Ovary (tissue), 7 donors: ENCODE measurements at regions not wholly inside any gene's neighbourhood (a gene's known extent, or its start where the extent isn't known, plus 50 kb on each side); places are given as distances from the start of the nearest gene placed in this dataset.

Experiments
- DNase-seq, 5 donors: peaks; one replicate each; pipeline ENCODE4 v3.0.0-alpha.2; 2019 to 2020
- H3K27ac ChIP-seq, 2 donors: fragments of 200-600 bp; one replicate each; pipeline versions ENCODE4 v1.5.1 to v1.8.0; 2019 to 2022
- H3K27me3 ChIP-seq: fragments of 200-600 bp; one replicate; pipeline ENCODE4 v1.8.0; 2022
- H3K36me3 ChIP-seq: fragments of 200-600 bp; sonication (generic); one replicate; pipeline ENCODE4 v1.5.1; 2019
- H3K4me1 ChIP-seq: one replicate; pipeline ENCODE4 v1.8.1; 2013; ENCODE audit warnings: mild to moderate bottlenecking, moderate library complexity; ENCODE audit not compliant: insufficient read depth
- H3K4me3 ChIP-seq: fragments of 200-600 bp; sonication (generic); one replicate; pipeline ENCODE4 v1.5.1; 2017
- H3K9me3 ChIP-seq, 2 donors: fragments of 200-600 bp in 1 of 2; sonication (generic) in 1 of 2; one replicate each; pipeline versions ENCODE4 v1.5.1 to v1.8.1; 2013 to 2019; ENCODE audit warnings: mild to moderate bottlenecking in 1 of 2, moderate library complexity in 1 of 2
- EP300 ChIP-seq: sonication (generic); formaldehyde crosslinking; IDR thresholded peaks from one replicate; pipeline ENCODE4 v1.6.1; 2017; ENCODE audit warnings: antibody characterized with exemption
- POLR2A ChIP-seq: fragments of 450-650 bp; IDR thresholded peaks from one replicate; pipeline ENCODE4 v1.6.1; 2017; ENCODE audit warnings: antibody characterized with exemption, mild to moderate bottlenecking, moderate library complexity
- WGBS, 3 donors: extraction: QIAGEN DNeasy Blood & Tissue Kit in 1 of 3; methylation state at CpG; one replicate each; pipeline versions ENCODE4 v1.1.5 to v1.1.7; 2013 to 2017; 5-methylcytosine and 5-hydroxymethylcytosine counted together
- intact Hi-C, 4 donors: fragments of 100-400 bp; cut with DNase I; formaldehyde crosslinking; loops; one replicate each; pipeline versions ENCODE4 v1.11.0 to v1.15.1; 2022 to 2023
- TF ChIP-seq, protein P1 (sequence below), 3 donors: fragments of 450-650 bp in 2 of 3; fragments of 200-600 bp in 1 of 3; IDR thresholded peaks; one replicate each; pipeline versions ENCODE4 v1.5.1 to v1.8.0; 2016 to 2022; ENCODE audit warnings: antibody characterized with exemption in 3 of 3, mild to moderate bottlenecking in 1 of 3
- donor health status: DM: no; HTN: no; CAD: no; lungs with moderate emphysema.
- donor health status: DM: no; HTN: no; CAD: no.
- donor health status: Bipolar disorder and iron deficiency.
- donor health status: DM: no; HTN: no; CAD: no.
- donor health status: DM: yes; HTN: yes; CAD: no.

DNA sequence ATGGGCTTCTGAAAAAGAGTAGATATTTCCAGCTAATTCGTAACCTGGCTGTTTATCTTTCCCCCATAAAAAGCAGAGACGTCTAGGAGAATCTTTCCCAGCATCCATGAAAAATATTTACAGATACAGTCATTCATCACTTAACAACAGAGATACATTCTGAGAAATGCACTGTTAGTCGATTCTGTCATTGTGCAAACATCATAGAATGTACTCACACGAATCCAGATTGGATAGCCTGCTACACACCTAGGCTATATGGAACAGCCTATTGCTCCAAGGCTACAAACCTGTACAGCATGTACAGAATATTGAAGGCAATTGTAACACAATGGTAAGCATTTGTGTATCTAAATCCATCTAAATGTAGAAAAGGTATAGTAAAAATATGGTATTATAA lies 530.2 kb upstream of the NBEA start:
- intact Hi-C loops = no loop called here
- Histone ChIP-seq H3K4me1 (no peaks in the 10 kb centered on the region), H3K4me3 (no peak overlapping the region), H3K27ac (no peak overlapping the region), H3K36me3 (no peaks in the 10 kb centered on the region), H3K9me3 (no peaks in the 10 kb centered on the region), H3K27me3 (no peaks in the 10 kb centered on the region)
- DNase-seq = no peak
- TF ChIP-seq EP300 (no peak), POLR2A (no peak)
- TF ChIP-seq, protein P1, sequence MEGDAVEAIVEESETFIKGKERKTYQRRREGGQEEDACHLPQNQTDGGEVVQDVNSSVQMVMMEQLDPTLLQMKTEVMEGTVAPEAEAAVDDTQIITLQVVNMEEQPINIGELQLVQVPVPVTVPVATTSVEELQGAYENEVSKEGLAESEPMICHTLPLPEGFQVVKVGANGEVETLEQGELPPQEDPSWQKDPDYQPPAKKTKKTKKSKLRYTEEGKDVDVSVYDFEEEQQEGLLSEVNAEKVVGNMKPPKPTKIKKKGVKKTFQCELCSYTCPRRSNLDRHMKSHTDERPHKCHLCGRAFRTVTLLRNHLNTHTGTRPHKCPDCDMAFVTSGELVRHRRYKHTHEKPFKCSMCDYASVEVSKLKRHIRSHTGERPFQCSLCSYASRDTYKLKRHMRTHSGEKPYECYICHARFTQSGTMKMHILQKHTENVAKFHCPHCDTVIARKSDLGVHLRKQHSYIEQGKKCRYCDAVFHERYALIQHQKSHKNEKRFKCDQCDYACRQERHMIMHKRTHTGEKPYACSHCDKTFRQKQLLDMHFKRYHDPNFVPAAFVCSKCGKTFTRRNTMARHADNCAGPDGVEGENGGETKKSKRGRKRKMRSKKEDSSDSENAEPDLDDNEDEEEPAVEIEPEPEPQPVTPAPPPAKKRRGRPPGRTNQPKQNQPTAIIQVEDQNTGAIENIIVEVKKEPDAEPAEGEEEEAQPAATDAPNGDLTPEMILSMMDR (IDR thresholded peaks at IDR 0.05) = no peak
- WGBS, 3 donors = 61 to 72% (median 71%) methylated on average over 4 of the region's 4 CpGs

DNA sequence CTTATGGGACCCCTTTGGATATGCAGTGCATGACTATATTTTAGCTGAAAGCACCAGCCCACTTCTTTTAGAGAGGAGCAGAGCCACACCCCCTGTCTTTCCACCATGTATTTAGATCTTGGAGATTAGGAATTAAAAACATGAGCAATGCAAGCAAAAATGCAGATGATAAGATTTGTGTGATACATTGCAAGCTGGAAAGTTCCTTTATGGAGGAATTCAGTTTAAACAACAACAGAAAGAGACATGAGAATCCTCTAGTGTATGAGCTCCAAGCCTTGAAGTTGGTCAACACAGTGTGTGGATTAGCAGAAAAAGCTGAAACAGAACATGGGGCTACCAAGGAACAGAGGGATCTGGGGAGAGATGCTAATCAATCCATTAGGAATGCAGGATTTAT lies 529.8 kb upstream of the NBEA start:
- Histone ChIP-seq H3K4me1 (no peaks in the 10 kb centered on the region), H3K27me3 (no peaks in the 10 kb centered on the region), H3K27ac (no peak overlapping the region), H3K4me3 (no peak overlapping the region), H3K9me3 (no peaks in the 10 kb centered on the region), H3K36me3 (no peaks in the 10 kb centered on the region)
- TF ChIP-seq EP300 = no peak
- TF ChIP-seq, protein P1 (IDR thresholded peaks at IDR 0.05) = no peak
- no peak for TF ChIP-seq POLR2A
- no peak for DNase-seq
- intact Hi-C loops = no loop called here

DNA sequence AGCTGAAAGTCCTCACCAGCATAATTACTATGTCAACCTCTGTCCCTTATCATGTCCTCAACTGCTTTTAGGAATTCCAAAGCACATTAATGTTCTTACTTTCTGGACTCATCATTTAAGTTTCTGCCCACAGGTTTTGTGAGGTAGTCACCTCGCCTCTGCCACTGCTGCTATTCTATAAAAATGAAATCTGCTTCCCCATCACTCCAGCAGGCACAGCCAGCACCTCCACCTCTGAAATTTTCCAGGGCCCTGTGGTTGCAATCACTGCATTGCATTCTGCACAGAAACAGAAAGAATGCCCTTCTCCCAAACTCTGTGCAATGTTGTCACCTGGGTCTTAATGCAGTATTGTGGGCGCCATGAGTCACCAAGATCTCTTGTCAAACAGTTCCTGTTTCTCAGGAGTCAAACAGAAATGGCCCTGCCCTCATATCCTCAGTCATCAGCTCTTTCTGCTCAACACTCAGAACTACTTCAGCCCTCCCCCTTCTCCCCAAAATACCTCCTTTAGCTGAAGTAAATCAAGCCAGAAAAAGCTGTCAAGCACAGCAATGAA lies 529.2 kb upstream of the NBEA start:
- TF ChIP-seq POLR2A (no peak), EP300 (no peak)
- TF ChIP-seq, protein P1 (IDR thresholded peaks at IDR 0.05) = no peak
- no peak for DNase-seq
- Histone ChIP-seq H3K4me1 (no peaks in the 10 kb centered on the region), H3K27ac (no peak overlapping the region), H3K36me3 (no peaks in the 10 kb centered on the region), H3K27me3 (no peaks in the 10 kb centered on the region), H3K4me3 (no peak overlapping the region), H3K9me3 (no peaks in the 10 kb centered on the region)
- intact Hi-C loops = no loop called here
- 84 to 87% (median 86%) methylated on average over 2 of the region's 2 CpGs for WGBS, 3 donors

DNA sequence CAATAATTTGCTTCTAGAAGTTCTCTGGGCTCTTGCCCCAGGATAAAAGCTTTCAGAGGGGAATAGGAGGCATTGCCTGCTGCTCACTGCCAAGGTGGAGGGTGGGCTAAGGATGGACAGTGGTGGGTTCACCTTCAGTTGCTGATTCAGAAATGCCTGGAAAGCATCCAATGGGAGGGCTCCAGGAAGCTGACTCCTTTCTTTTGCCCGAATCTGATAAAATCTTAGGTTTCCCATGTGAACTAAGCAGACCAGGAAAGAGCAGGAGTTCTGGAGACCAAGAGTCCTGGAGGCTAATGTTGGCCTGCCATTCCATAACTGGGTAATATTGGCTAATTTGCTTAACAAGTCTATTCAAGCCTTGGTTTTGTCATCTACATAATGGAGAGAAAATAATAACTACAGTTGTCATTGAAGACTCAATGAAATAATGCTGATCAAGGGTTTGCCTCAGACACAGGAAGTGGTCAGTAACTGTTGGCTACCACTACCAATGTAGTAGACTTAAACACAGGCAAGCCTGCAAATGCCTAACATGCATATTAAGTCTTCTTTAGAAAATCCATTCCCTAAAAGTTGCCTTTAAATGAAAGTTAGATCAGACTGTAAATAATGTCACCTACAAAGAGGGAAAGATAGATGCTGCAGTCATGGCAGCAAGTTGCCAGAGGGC lies 528.4 kb upstream of the NBEA start:
- H3K36me3 ChIP-seq = no peaks in the 10 kb centered on the region
- WGBS, 3 donors = 67 to 71% (median 70%) methylated on average over 1 of the region's 1 CpG
- intact Hi-C loops = no loop called here

More for the DNA sequence above, 528.4 kb upstream of the NBEA start:
- no peak for DNase-seq
- H3K4me3 ChIP-seq = no peak overlapping the region
- H3K27ac ChIP-seq = no peak overlapping the region
- TF ChIP-seq, protein P1 (IDR thresholded peaks at IDR 0.05) = no peak
- TF ChIP-seq EP300 = no peak
- H3K27me3 ChIP-seq = no peaks in the 10 kb centered on the region
- H3K9me3 ChIP-seq = no peaks in the 10 kb centered on the region
- no peaks in the 10 kb centered on the region for H3K4me1 ChIP-seq
